Activated naive CD4-positive, alpha-beta T cell treated with anti-CD3 and anti-CD28 coated beads for 36 hours (primary cell): ENCODE measurements at regions not wholly inside any gene's neighbourhood (a gene's known extent, or its start where the extent isn't known, plus 50 kb on each side); places are given as distances from the start of the nearest gene placed in this dataset.

Source experiments
- CTCF ChIA-PET: fragments of 350-600 bp; sonication (Branson Sonifier 250); formaldehyde crosslinking; loops from one replicate; lab custom pipeline; 2021; ENCODE audit warnings: antibody characterized with exemption; lab: Charles Lee
- DNase-seq: peaks from one replicate; pipeline ENCODE4 v3.0.0-alpha.2; 2020
- H3K27ac Mint-ChIP-seq: one replicate; pipeline ENCODE4 v1.8.0; 2021; ENCODE audit warnings: mild to moderate bottlenecking, mixed read lengths
- H3K27me3 Mint-ChIP-seq: one replicate; pipeline ENCODE4 v1.8.0; 2021; ENCODE audit warnings: low read depth, mixed read lengths
- H3K36me3 Mint-ChIP-seq: one replicate; pipeline ENCODE4 v1.8.0; 2021; ENCODE audit warnings: low read depth, mixed read lengths
- H3K4me1 Mint-ChIP-seq: one replicate; pipeline ENCODE4 v1.8.0; 2021; ENCODE audit warnings: low read depth, mixed read lengths
- H3K4me3 Mint-ChIP-seq: one replicate; pipeline ENCODE4 v1.8.0; 2021; ENCODE audit warnings: mild to moderate bottlenecking, moderate library complexity, mixed read lengths
- H3K9me3 Mint-ChIP-seq: one replicate; pipeline ENCODE4 v1.8.0; 2021; ENCODE audit warnings: mixed read lengths
- intact Hi-C: fragments of 100-400 bp; cut with micrococcal nuclease; formaldehyde crosslinking; loops from one replicate; pipeline ENCODE4 v1.15.1; 2023

DNA sequence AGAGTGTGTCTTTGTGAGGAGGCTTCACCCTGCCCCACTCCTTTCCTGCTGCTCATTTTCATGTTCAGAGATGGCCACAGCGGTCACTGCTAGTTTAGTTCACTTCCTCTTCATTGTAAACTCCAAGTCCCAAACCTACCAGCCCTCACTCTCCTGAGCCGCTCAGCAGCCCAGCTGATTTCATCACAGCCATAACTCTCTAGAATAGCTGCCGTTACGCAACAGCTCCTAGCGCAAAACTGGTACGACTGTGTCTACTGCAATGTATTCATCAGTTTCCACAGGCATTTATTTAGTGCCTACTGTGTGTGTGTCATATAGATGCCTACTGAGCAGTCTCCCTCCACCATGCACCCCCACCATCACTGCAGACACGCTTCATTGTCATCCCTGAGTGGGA is 233.5 kb upstream of the RPL38 start:
- Mint-ChIP-seq H3K27me3 (peaks cover 10% of the 10 kb centered on the region), H3K4me1 (no peaks in the 10 kb centered on the region), H3K4me3 (no peak overlapping the region), H3K9me3 (peaks cover 4% of the 10 kb centered on the region), H3K36me3 (peaks cover 2% of the 10 kb centered on the region), H3K27ac (no peak overlapping the region)
- DNase-seq: no peak
- intact Hi-C loops: no loop called here
- CTCF ChIA-PET: no interaction called here

DNA sequence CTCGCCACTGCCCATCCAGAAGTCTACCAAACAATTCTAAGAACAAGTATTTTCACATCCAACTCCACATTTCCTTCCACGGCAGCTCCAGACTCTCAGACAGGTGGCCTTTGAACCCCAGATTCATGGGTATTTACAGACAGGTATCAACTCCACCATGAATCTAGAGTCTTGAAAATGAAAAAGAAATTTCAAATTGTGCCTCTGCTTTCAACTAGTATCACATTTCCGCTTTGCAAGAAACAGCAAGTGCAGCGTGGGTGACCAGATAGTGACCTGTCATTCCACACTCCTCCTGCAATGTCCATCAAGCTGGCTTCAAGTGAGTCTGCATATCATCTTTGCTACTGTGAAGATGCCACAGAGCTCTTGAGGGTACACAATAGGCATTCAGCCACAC is 232.4 kb upstream of the RPL38 start:
- DNase-seq: no peak
- intact Hi-C loops: no loop called here
- Mint-ChIP-seq H3K4me3 (no peak overlapping the region), H3K36me3 (no peaks in the 10 kb centered on the region), H3K9me3 (no peaks in the 10 kb centered on the region), H3K27ac (no peak overlapping the region), H3K27me3 (peaks cover 10% of the 10 kb centered on the region), H3K4me1 (no peaks in the 10 kb centered on the region)
- CTCF ChIA-PET: no interaction called here

DNA sequence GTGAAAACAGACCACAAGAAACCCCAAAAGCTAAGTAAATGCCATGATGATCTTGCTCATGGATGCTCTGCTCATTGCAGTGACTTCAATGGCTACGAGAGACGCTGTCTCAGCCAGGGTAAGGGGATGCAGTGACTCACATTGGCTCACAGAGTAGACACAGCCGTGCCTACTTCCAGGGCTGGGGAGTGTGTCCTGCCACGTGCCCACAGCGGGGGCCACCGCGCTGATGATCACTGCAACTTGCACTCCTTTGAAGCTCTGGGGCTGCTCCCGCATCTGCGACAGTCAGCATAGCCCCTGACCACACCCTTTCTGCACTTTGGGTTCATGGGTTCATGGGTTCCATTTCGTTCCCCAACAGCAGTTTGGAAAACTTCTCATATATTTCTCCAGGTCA is 231.4 kb upstream of the RPL38 start:
- H3K4me1 Mint-ChIP-seq: no peaks in the 10 kb centered on the region
- peaks cover 10% of the 10 kb centered on the region for H3K27me3 Mint-ChIP-seq
- no peak for DNase-seq
- CTCF ChIA-PET: interaction anchor here (0.5 kb wide), 1 partner anchor 212 kb away, joined by 4 read pairs; no protein-coding TSS in a partner anchor
- no peak overlapping the region for H3K4me3 Mint-ChIP-seq
- no peak overlapping the region for H3K27ac Mint-ChIP-seq
- H3K9me3 Mint-ChIP-seq: no peaks in the 10 kb centered on the region
- intact Hi-C loops: no loop called here
- no peaks in the 10 kb centered on the region for H3K36me3 Mint-ChIP-seq

DNA sequence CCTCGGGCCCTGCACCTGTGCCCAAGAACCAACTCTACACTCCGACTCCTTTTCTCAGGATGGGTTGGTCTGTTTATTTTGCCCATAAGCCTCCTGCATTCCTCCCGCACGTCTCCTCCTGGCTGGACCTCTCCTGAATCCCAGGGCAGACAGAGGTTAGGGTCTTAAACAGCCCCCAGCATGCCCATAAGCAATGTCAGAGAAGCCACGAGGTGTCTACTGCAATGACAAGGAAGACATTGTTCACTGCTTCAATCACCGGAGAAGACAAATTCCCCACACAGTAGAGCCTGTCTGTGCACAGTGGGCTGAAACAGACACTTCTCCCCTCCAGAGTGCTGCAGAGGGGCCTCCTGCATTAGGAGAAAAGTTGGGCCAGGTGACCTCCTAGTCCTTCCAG is 230.6 kb upstream of the RPL38 start:
- Mint-ChIP-seq H3K4me1 (no peaks in the 10 kb centered on the region), H3K4me3 (no peak overlapping the region), H3K27me3 (peaks cover 12% of the 10 kb centered on the region), H3K27ac (no peak overlapping the region), H3K9me3 (no peaks in the 10 kb centered on the region), H3K36me3 (no peaks in the 10 kb centered on the region)
- no peak for DNase-seq
- intact Hi-C loops: no loop called here
- CTCF ChIA-PET: no interaction called here

- no peaks in the 10 kb centered on the region for H3K4me1 Mint-ChIP-seq
- CTCF ChIA-PET: no interaction called here
- no peak overlapping the region for H3K27ac Mint-ChIP-seq
- no peaks in the 10 kb centered on the region for H3K9me3 Mint-ChIP-seq
- H3K4me3 Mint-ChIP-seq: no peak overlapping the region
- no peaks in the 10 kb centered on the region for H3K36me3 Mint-ChIP-seq
- DNase-seq: no peak
- peaks cover 12% of the 10 kb centered on the region for H3K27me3 Mint-ChIP-seq
- intact Hi-C loops: no loop called here
Observed at GRCh38 chr17:73973586-73974409, 229.7 kb upstream of the RPL38 start.

- no peaks in the 10 kb centered on the region for H3K36me3 Mint-ChIP-seq
- peaks cover 12% of the 10 kb centered on the region for H3K27me3 Mint-ChIP-seq
- DNase-seq: no peak
- intact Hi-C loops: no loop called here
- no peak overlapping the region for H3K4me3 Mint-ChIP-seq
- H3K9me3 Mint-ChIP-seq: no peaks in the 10 kb centered on the region
- H3K4me1 Mint-ChIP-seq: no peaks in the 10 kb centered on the region
- CTCF ChIA-PET: no interaction called here
- no peak overlapping the region for H3K27ac Mint-ChIP-seq
Observed at GRCh38 chr17:73974536-73974935, 228.9 kb upstream of the RPL38 start.

- Mint-ChIP-seq H3K4me3 (no peak overlapping the region), H3K27ac (no peak overlapping the region), H3K27me3 (peaks cover 8% of the 10 kb centered on the region), H3K4me1 (no peaks in the 10 kb centered on the region), H3K36me3 (no peaks in the 10 kb centered on the region), H3K9me3 (no peaks in the 10 kb centered on the region)
- CTCF ChIA-PET: interaction anchor here (1.2 kb wide), 1 partner anchor 21 kb away, joined by 3 read pairs; no protein-coding TSS in a partner anchor
- intact Hi-C loops: no loop called here
- no peak for DNase-seq
Observed at GRCh38 chr17:73976147-73976546, 227.3 kb upstream of the RPL38 start.

GRCh38 chr17:73976676-73977521 is 226.6 kb upstream of the RPL38 start:
- DNase-seq: no peak
- H3K27ac Mint-ChIP-seq: no peak overlapping the region
- H3K27me3 Mint-ChIP-seq: peaks cover 8% of the 10 kb centered on the region
- intact Hi-C loops: no loop called here
- H3K9me3 Mint-ChIP-seq: no peaks in the 10 kb centered on the region
- CTCF ChIA-PET: interaction anchor here (1.2 kb wide), 1 partner anchor 20 kb away, joined by 3 read pairs; no protein-coding TSS in a partner anchor
- no peaks in the 10 kb centered on the region for H3K4me1 Mint-ChIP-seq
- no peak overlapping the region for H3K4me3 Mint-ChIP-seq
- no peaks in the 10 kb centered on the region for H3K36me3 Mint-ChIP-seq

- peaks cover 3% of the 10 kb centered on the region for H3K27me3 Mint-ChIP-seq
- H3K9me3 Mint-ChIP-seq: no peaks in the 10 kb centered on the region
- no peak for DNase-seq
- no peak overlapping the region for H3K27ac Mint-ChIP-seq
- intact Hi-C loops: no loop called here
- no peaks in the 10 kb centered on the region for H3K36me3 Mint-ChIP-seq
- no peak overlapping the region for H3K4me3 Mint-ChIP-seq
- H3K4me1 Mint-ChIP-seq: peaks cover 7% of the 10 kb centered on the region
- CTCF ChIA-PET: no interaction called here
Observed at GRCh38 chr17:73980517-73980916, 223.0 kb upstream of the RPL38 start.

DNA sequence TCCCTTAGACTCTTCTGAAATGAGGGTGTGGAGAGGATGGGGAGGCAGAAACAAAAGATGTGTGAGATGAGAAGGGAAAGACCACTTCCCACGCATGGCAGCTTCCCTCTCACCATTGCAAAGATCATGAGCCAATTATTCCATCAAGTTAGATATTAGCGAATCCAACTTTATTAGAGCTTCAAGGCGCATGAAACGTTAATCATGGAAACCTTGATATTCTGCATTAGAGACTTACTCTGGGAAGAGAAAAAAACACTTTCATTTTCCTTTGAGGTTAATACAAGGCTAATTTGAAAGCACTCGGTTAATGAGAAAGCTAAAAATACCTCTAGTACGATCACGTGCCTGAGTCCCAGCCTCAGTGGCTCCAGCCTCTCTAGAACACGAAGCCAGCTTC is 220.6 kb upstream of the RPL38 start:
- intact Hi-C loops: no loop called here
- Mint-ChIP-seq H3K4me1 (peaks cover 7% of the 10 kb centered on the region), H3K4me3 (no peak overlapping the region), H3K27ac (no peak overlapping the region), H3K36me3 (no peaks in the 10 kb centered on the region), H3K27me3 (no peaks in the 10 kb centered on the region), H3K9me3 (no peaks in the 10 kb centered on the region)
- no peak for DNase-seq
- CTCF ChIA-PET: no interaction called here

GRCh38 chr17:73983621-73984400 is 219.7 kb upstream of the RPL38 start:
- intact Hi-C loops: no loop called here
- Mint-ChIP-seq H3K4me1 (peaks cover 7% of the 10 kb centered on the region), H3K4me3 (no peak overlapping the region), H3K27me3 (no peaks in the 10 kb centered on the region), H3K36me3 (no peaks in the 10 kb centered on the region), H3K9me3 (no peaks in the 10 kb centered on the region), H3K27ac (no peak overlapping the region)
- no peak for DNase-seq
- CTCF ChIA-PET: no interaction called here

GRCh38 chr17:73984941-73985340 is 218.5 kb upstream of the RPL38 start:
- Mint-ChIP-seq H3K9me3 (no peaks in the 10 kb centered on the region), H3K4me1 (peaks cover 7% of the 10 kb centered on the region), H3K27me3 (no peaks in the 10 kb centered on the region), H3K36me3 (no peaks in the 10 kb centered on the region), H3K27ac (no peak overlapping the region), H3K4me3 (no peak overlapping the region)
- intact Hi-C loops: no loop called here
- no peak for DNase-seq
- CTCF ChIA-PET: interaction anchor here (2.4 kb wide), 1 partner anchor 13 kb away, joined by 8 read pairs; no protein-coding TSS in a partner anchor
